SIG-M5 treated with dmso at 0.1 percent for 504 hours (cell line): ENCODE measurements at regions not wholly inside any gene's neighbourhood (a gene's known extent, or its start where the extent isn't known, plus 50 kb on each side); places are given as distances from the start of the nearest gene placed in this dataset.
A peak's percentile ranks its signal among the peaks of the same experiment; 100 is the strongest.
"Not testable (repeated sequence)": the region's sequence is repeated elsewhere in the genome, so short reads cannot be mapped to it uniquely, and the experiment has no call there.

ENCODE experiments used
- DNase-seq: peaks from one replicate; lab custom pipeline; 2025; ENCODE audit not compliant: unreplicated experiment; lab: John Stamatoyannopoulos, UW

DNA sequence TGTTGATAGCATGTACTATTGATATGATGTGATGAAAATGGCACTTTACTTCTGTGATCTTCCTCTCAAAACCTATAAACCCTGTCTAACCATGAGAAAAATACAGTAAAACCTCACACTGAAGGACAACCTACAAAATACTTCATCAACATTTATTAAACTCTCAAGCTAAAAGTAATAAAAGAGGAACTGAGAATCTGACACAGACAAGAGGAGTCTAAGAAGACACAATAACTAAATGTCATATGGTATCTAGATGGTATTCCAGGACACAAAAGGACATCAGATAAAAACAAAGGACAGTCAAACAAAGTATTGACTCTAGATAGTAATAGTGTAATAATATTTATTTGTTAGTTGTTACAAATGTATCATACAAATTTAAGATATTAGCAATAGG lies 655.3 kb downstream of the SH3BGRL start:
- DNase-seq = no peak

DNA sequence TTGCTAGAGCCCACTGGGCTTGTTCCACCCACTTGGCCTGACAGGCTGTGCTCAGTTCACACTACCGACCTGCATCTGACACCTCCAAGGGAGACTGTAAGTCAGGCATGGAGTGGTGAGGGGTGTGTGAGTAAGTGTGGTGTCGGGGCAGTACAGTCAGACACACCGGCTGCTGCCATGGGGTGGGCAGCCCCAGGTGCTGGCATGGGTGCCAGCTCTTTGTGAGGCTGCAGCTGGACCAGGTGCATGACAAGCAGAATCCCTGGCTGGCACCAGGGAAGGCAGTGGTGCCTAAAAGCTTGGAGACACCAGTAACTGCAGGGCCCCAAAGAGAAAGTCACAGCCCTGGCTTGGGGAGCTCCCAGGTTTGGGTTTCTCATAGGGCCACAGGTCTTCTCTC lies 665.0 kb downstream of the SH3BGRL start:
- DNase-seq = no peak

DNA sequence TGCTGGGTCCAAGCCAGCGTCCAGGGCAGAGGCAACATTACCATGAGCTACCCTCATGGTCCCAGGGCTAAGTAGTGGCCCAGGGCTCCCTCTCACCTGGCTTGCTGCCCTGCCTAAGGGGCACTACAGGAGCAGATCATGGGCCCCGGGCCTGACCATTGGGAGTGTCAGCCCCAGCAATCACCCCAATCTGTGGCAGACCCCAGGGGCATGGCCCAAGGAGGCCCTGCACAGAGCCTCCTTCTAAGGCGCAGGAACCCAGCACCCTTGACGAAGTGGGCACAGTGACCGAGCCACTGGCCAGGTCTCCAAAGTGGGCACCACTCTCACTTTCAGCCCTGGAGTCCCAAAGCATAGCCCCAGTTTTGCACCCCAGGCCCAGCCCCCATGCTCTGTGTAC lies 667.1 kb downstream of the SH3BGRL start:
- no peak for DNase-seq

DNA sequence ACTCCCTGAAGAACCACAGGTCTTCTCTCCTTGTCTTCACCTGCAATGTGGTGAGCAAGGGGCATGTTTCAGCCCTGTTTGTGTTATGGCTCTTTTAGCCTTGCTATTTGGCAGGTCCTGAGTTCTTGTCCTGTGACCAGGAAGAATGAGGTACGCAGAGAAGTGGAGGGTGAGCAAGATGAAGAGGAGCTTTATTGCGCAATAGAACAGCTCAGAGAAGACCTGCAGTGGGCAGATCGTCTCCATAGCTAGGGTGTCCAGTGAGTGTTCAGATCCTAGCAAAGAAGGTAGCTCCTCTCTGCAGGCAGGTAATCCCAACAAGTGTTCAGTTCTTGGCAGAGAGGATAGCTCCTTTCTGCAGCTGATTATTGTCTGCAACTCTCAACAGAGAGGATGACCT lies 672.9 kb downstream of the SH3BGRL start:
- DNase-seq = no peak

DNA sequence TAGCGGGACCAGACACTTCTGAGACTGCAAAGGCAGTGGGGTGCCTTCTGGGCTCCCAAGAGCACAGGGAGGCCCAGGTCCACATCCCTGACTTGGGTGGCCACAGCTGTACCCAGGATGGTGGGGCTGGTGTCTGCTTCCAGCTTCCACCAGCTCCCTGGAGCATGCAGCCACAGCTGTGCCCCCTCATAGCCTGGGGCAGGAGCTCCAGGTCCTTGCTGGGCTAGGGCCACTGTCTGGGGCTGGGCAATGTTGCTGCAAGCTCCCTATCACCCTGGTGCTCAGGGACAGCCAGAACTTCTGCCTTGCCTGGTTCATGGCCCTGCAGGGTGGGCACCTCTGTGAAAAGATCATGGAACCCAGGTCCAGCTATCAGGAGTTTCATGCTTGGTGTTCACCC lies 673.9 kb downstream of the SH3BGRL start:
- no peak for DNase-seq

DNA sequence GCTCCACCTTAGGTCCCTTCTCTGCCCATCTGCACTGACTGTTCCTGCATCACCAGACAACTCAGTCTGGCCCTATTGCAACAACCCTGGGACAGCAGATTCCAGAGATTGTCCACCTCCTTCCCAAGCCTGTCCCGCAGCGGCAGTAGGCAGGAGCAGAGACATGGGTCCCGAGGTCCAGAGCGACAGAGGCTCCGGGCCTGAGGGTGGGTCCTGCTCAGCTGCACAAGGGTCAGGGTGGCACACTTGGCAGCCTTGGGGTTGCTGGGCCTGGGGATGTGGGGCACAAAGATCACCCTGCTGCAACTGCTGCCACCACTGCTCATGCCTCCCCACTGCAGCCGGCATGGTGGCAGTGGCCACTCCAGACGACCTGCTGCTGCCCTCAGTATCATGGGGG lies 674.5 kb downstream of the SH3BGRL start:
- DNase-seq = no peak

DNA sequence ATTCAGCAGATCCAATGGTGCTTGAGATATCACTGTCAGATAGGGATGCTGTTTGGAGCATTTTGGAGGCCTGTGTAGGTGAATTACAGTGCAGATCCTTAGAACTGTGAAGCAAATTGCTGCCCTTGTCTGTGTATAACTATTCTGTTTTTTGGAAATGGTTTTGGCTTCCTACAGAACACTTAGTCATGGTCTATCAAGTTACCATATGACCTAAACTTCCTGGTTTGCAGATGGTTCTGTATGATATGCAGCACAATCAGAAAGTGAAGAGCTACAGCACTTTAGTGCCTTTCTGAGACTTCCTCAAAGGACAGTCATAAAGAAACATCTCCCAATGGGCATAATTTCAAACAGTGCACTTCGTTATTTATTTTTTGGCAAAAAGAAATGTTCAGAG lies 688.6 kb downstream of the SH3BGRL start:
- DNase-seq = no peak

DNA sequence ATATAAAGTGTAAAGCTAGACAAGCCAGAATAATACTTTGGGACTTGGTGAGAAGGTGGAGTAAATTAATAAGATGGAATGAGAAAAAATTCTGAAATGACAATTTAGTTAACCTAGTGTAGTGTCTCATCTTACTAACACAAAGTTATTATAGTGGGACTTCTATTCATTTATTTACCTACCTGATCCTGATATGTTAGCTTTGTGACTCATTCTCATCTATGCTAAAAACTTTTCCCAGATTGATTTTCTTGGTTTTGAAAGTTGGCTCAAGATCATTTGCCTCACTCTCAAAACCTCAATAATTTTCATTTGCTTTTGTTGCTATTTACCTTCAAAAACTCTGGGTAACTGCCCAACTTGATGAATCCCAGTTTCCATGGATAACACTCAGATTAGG lies 698.6 kb downstream of the SH3BGRL start:
- DNase-seq = no peak

DNA sequence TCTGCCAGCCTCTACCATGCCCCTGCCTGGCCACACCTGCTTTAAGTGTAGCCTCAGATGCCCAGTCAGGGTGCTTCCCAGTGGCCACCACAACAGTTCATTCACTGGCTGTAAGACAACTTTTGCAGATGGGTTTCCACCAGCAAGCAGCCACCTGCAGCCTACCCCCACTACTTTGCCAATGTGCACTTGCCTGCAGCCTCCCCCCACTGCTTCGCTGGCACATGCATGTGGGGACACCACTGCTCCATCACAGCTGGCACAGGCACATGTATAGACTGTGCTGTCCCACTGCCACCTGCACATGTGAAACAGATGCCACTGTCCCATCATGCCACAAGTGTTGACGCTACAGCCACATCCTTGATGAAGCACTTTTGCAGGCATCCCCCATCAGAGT lies 723.9 kb downstream of the SH3BGRL start:
- DNase-seq = no peak

DNA sequence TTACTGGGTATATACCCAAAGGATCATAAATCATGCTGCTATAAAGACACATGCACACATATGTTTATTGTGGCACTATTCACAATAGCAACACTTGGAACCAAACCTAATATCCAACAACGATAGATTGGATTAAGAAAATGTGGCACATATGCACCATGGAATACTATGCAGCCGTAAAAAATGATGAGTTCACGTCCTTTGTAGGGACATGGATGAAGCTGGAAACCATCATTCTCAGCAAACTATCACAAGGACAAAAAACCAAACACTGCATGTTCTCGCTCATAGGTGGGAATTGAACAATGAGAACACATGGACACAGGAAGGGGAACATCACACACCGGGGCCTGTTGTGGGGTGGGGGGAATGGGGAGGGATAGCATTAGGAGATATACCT lies 744.0 kb downstream of the SH3BGRL start:
- DNase-seq = not testable (repeated sequence)

DNA sequence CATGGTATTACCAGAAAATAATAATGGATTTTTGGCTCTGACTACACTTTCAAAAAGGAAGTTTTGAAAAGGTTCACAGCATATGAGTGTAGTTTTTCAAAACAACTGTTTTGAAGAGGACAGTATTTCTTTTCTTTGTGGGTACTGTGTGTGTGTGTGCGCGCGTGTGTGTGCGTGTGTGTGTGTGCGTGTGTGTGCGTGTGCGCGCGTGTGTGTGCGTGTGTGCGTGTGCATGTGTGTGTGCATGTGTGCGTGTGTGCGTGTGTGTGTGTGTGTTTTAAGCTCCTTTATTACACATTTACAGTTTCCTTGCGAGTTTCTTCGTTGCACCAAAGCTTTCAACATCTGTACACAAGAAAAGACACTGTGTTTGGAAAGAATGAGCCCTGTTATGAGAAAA lies 755.4 kb downstream of the SH3BGRL start:
- no peak for DNase-seq

DNA sequence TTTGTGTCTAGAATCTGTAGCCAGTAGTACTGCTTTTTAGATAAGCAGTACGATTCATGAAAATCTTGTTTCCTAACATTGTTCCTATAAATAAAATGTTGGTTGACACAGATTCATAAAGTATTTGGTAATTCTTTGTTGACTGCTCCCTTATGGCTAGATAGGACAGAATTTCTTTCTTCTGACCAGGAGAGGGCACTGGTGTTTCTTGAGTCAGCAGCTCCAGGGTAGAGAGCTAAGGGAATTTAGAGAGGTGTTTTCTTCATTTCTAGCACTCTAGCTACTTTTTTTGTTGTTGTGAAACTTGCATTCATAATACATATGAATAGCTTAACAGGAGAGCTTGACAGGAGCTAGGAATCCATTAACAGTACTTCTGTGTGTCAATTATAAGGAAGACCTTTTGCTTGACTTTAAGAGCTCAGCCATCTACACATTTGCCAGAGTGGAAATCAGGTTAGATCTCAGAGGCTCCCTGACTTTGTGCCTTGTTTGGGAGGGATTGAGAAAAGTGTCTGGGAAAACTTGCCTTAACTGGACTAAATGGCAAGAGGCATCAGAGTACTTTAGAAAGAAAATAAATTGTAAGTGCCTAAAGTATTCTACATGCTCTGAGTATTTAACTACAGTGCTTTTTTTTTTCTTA lies 756.1 kb downstream of the SH3BGRL start:
- peak; percentile 51 for DNase-seq

DNA sequence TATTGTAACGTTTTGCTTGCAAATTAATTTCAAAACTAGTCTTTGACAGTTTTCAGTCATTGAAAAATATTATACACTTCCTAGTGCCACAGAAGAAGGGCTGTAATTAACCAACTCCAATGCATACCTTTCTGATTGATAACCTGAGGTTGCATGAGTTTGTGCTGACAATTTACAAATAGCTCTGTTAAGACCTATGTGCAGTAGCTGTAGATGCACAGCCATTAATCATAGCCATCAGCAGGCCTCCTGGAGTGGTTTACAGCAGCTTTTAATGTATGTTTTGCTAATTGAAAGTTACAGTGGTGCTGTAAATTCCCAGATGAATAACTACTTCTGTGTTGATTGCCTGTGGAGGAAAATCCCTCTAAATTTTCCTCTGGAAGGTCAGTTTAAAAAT lies 758.1 kb downstream of the SH3BGRL start:
- no peak for DNase-seq

DNA sequence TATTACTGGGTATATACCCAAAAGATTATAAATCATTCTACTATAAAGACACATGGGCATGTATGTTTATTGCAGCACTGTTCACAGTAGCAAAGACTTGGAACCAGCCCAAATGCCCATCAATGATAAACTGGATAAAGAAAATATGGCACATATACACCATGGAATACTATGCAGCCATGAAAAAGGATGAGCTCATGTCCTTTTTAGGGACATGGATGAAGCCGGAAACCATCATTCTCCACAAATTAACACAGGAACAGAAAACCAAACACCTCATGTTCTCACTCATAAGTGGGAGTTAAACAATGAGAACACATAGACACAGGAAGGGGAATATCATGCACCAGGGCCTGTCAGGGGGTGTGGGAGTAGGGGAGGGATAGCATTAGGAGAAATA lies 772.5 kb downstream of the SH3BGRL start:
- DNase-seq = not testable (repeated sequence)

DNA sequence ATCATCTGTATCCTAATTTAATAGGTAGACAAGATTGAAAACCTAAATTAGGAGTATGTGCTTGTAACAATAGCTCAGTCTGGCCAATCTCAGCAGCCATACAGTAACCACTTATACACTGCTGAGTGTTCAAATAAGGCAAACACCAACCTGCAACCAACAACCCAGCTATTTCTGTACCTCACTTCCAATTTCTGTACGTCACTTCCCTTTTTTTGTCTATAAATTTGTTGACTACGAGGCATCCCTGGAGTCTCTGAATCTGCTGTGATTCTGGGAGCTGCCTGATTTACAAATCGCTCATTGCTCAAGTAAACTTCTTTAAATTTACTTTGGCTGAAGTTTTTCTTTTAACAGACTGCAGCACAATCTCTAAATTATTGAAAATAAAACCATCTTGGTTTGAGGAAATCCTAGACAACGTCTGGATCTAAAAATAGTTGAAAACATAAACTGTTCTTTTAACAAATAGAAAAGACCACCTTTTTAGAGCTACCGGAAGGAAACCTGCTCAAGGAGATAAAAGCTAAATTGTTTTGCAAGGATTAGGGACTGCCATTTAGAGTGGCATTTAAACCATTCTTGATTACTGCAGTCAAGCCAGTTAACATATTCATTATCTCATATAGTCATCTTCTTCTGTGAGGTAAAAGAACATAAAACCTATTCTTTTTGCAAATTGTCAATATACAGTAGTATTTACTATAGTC lies 778.1 kb downstream of the SH3BGRL start:
- DNase-seq = no peak

DNA sequence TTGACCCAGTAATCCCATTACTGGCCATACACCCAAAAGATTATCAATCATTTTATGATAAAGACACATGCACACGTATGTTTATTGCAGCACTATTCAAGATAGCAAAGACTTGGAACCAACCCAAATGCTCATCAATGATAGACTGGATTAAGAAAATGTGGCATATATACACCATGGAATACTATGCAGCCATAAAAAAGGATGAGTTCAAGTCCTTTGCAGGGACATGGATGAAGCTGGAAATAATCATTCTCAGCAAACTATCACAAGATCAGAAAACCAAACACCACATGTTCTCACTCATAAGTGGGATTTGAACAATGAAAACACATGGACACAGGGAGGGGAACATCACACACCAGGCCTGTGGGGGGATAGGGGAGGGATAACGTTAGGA lies 785.3 kb downstream of the SH3BGRL start:
- DNase-seq = not testable (repeated sequence)

DNA sequence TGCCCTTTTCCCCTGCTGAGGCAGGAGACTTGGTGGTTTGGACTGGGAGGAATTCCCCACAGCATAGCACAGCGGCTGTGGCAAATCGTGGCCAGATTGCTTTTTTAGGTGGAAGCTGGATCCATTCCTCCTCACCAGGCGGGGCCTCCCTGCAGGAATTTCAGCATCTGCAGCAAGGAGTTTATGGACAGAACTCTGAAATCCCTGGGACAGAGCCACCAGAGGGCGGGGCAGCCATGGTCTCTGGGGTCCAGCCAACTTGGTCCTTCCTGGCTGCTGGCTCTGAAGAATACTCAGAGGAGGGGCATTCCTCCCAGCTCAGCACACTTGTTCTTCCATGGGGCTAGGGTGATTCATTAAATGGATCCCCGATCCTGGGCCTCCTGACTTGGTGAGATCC lies 794.3 kb downstream of the SH3BGRL start:
- no peak for DNase-seq

DNA sequence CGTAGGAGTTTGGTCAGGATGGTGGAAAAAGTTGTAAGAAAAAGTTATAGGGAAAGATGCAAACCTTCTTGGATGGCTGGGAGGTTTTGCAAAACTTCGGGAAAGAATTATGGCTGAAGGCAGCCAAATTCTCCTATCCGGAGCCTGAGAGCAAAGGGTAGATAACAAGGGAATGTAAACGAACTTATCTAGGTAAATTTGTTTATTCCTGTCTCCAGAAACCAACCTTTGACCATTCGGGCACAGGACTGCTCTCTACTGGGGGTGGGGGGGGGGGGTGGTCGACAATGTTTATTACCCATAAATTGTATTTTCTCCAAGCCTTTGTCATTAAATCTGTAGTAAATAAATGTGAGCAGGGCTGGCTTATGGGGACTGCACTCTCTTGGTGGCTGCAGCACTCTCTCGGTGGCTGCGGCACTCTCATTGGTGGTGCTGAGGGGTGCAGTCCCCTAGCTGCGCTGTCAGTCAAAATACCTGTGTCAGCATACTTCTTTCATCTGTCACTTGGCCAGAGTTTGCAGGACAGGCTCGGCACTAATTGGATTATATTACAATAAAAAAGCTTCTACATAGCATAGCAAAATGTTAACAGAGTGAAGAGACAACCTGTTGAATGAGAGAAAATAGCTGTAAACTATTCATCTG lies 827.8 kb downstream of the SH3BGRL start:
- no peak for DNase-seq

DNA sequence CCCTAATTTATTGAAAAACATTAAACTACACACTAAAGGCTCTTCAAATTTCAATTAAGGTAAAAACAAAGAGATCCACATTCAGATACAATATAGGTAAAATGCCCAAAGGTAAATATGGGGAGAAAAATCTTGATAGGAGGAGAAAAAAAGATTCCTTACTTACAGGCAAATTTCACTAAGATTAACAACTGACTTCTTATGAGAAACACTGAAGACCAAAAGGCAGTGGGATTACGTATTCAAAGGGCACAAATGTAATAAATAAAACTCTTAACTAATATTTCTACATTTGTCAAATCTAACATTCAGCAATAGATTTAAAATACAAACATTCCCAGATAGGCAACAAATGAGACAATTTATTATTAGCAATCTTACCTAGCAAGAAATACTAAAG lies 829.3 kb downstream of the SH3BGRL start:
- DNase-seq = no peak

DNA sequence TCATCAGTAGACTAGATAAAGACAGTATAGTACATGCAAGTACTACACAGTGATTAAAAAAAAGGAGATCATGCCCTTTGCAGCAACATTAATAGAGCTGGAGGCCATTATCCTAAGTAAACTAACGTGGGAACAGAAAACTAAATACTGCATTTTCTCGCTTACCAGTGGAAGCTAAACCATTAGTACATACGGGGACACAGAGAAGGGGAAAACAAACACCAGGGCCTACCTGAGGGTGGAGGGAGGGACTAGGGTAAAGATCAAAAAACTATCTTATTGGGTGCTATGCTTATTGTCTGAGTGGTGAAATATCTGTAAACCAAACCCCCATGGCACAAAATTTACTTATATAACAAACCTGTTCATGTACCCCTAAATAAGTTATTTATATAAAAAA lies 836.9 kb downstream of the SH3BGRL start:
- DNase-seq = no peak

DNA sequence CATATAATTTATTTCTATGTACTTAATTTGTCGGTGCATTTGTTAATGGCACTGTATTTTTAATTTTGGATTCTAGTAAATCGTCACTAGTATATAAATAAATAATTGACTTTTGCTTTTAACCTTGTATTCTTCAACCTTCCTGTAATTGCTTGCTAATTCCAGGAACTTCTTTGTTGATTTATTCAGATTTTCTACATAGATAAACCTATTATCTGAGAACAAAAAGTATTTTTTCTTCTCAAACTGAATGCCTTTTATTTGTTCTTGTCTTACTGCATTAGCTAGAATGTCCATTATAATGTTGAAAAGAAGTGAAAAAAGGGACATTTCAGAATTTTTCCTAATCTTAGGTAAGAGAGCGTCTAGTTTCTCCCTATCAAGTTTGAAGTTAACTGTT lies 839.1 kb downstream of the SH3BGRL start:
- DNase-seq = no peak

DNA sequence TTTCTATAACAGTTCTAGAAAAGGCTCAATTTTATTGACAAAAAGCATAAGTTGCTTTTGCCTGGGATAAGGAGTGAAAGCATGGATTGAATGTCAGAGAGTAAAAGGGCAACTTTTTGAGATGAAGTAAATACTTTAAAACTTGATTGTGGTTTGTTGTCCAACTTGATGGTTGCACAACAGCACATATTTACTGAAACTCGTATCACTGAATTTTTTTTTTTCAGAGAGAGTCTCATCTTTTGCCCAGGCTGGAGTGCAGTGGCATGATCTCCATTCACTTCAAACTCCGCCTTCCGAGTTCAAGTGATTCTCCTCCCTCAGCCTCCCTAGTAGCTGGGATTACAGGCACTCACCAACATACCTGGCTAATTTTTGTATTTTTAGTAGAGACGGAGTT lies 856.8 kb downstream of the SH3BGRL start:
- no peak for DNase-seq

DNA sequence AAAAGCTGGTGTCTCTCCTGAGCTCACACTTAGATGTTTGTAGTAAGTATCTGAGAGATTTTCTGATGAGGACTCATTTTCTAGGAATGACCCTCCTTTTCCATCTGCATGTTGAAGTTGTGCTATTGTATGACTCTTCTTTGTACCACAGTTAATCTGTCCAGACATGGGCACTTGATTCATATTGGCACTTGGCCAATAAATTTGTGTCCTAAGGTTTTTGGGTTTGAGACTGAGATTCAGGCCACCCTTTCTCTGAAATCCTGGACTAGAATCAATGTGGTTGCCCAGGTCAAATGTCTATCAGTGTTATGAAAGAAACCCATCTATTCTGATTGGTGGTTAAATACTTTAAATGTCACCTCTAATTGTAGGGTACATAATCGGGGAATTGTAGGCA lies 869.0 kb downstream of the SH3BGRL start:
- no peak for DNase-seq
